ENCODE measurements at regions not wholly inside any gene's neighbourhood (a gene's known extent, or its start where the extent isn't known, plus 50 kb on each side); places are given as distances from the start of the nearest gene placed in this dataset.

DNA sequence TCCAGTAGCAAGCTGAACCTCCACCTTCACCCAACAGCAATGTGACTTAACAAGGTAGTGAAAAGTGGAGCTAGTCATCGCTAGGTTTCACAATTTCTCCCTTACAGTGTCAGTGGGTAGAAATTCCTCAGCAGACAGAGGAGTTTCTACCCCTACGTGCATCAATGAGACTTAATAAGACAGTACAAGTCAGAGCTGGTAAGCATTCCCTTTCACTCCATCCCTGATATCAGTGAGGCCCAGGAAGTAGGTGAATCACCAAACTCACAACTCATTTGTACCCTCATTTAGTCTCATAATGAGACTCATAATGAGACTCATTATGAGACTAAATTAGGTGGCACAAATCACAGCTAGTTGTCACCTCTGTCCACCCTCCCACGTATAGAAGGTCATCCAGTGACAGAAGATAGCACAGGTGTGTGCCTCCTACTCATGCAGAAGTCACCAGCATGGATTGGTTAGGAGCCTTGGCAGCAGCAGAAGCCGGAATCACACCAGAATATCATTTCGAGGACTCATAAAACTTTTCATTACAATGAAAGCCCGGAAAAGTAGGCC lies 50.8 kb upstream of the NUDT10 start:
- TF ChIP-seq, protein P1, sequence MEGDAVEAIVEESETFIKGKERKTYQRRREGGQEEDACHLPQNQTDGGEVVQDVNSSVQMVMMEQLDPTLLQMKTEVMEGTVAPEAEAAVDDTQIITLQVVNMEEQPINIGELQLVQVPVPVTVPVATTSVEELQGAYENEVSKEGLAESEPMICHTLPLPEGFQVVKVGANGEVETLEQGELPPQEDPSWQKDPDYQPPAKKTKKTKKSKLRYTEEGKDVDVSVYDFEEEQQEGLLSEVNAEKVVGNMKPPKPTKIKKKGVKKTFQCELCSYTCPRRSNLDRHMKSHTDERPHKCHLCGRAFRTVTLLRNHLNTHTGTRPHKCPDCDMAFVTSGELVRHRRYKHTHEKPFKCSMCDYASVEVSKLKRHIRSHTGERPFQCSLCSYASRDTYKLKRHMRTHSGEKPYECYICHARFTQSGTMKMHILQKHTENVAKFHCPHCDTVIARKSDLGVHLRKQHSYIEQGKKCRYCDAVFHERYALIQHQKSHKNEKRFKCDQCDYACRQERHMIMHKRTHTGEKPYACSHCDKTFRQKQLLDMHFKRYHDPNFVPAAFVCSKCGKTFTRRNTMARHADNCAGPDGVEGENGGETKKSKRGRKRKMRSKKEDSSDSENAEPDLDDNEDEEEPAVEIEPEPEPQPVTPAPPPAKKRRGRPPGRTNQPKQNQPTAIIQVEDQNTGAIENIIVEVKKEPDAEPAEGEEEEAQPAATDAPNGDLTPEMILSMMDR (IDR thresholded peaks at IDR 0.05): no peak
- TF ChIP-seq POLR2A (IDR thresholded peaks at IDR 0.05): no peak

Measured in thyroid gland (tissue), 4 donors.